C4-2B (cell line): ENCODE measurements at regions not wholly inside any gene's neighbourhood (a gene's known extent, or its start where the extent isn't known, plus 50 kb on each side); places are given as distances from the start of the nearest gene placed in this dataset.

ENCODE experiments used
- CTCF ChIP-seq: fragments of 450-650 bp; conservative IDR thresholded peaks from 2 replicates; pipeline ENCODE4 v1.5.1; 2017; ENCODE audit warnings: mild to moderate bottlenecking
- ZFX ChIP-seq: fragments of 450-650 bp; IDR thresholded peaks from 2 replicates; pipeline ENCODE4 v1.6.1; 2017

GRCh38 chr4:31601793-31602192, 881.6 kb downstream of the PCDH7 start:
- TF ChIP-seq CTCF, result no peak
- no peak for TF ChIP-seq ZFX
